PC-3 (cell line): ENCODE measurements at regions not wholly inside any gene's neighbourhood (a gene's known extent, or its start where the extent isn't known, plus 50 kb on each side); places are given as distances from the start of the nearest gene placed in this dataset.
"Not testable (repeated sequence)": the region's sequence is repeated elsewhere in the genome, so short reads cannot be mapped to it uniquely, and the experiment has no call there.

Experiments
- ATAC-seq: fragments of 200-7000 bp; cut with Tn5 transposase; 2 replicates; pipeline ENCODE4 v1.9.1; 2020; ENCODE audit warnings: mild to moderate bottlenecking, moderate library complexity
- BruUV-seq: library from RNA; stranded (reverse); fragments of 400-500 nt; replicated peaks from 2 replicates; lab custom pipeline; 2021; lab: Mats Ljungman, UMichigan
- CTCF ChIA-PET: fragments of 300-600 bp; sonication (Branson Sonifier 250); formaldehyde crosslinking; loops from one replicate; lab custom pipeline; 2022; ENCODE audit warnings: antibody characterized with exemption; lab: Charles Lee
- POLR2A ChIA-PET: fragments of 300-600 bp; sonication (Branson Sonifier 250); formaldehyde crosslinking; loops from one replicate; lab custom pipeline; 2022; ENCODE audit warnings: antibody characterized with exemption; ENCODE audit not compliant: unreplicated experiment; lab: Charles Lee
- DNase-seq: peaks from one replicate; pipeline ENCODE4 v3.0.0-alpha.2; 2015
- H2AFZ ChIP-seq: fragments of 300-600 bp; sonication (generic); 2 replicates; pipeline ENCODE4 v1.6.0; 2016; ENCODE audit warnings: antibody characterized with exemption, low read length
- H3F3A ChIP-seq: fragments of 300-600 bp; sonication (generic); one replicate; pipeline ENCODE4 v1.6.0; 2017; ENCODE audit warnings: antibody characterized with exemption, low read length, control low read depth, mild to moderate bottlenecking; ENCODE audit not compliant: unreplicated experiment
- H3K27ac ChIP-seq: fragments of 300-600 bp; sonication (generic); 2 replicates; pipeline ENCODE4 v1.5.1; 2016; ENCODE audit warnings: mild to moderate bottlenecking, low read length
- H3K27me3 ChIP-seq: fragments of 300-600 bp; sonication (generic); 2 replicates; pipeline ENCODE4 v1.6.1; 2016; ENCODE audit warnings: low read length, mixed read lengths
- H3K36me3 ChIP-seq: fragments of 300-600 bp; sonication (generic); 2 replicates; pipeline ENCODE4 v1.6.1; 2016; ENCODE audit warnings: low read depth, mixed run types, low read length, mixed read lengths
- H3K4me1 ChIP-seq: fragments of 300-600 bp; sonication (generic); 2 replicates; pipeline ENCODE4 v1.5.1; 2016; ENCODE audit warnings: low read length; ENCODE audit not compliant: insufficient read depth
- H3K4me2 ChIP-seq: fragments of 300-600 bp; sonication (generic); 2 replicates; pipeline ENCODE4 v1.6.0; 2016; ENCODE audit warnings: low read length
- H3K4me3 ChIP-seq: fragments of 300-600 bp; sonication (generic); 2 replicates; pipeline ENCODE4 v1.5.1; 2016; ENCODE audit warnings: mild to moderate bottlenecking, low read length, mixed read lengths
- H3K79me2 ChIP-seq: fragments of 300-600 bp; sonication (generic); 2 replicates; pipeline ENCODE4 v1.6.1; 2017; ENCODE audit warnings: low read length, mixed read lengths
- H3K9ac ChIP-seq: fragments of 300-600 bp; sonication (generic); 2 replicates; pipeline ENCODE4 v1.6.0; 2016; ENCODE audit warnings: mild to moderate bottlenecking, low read length
- H3K9me2 ChIP-seq: fragments of 300-600 bp; sonication (generic); replicated peaks from 2 replicates; pipeline ENCODE4 v1.6.1; 2016; ENCODE audit warnings: mixed run types, low read length, mixed read lengths
- H3K9me3 ChIP-seq: fragments of 300-600 bp; sonication (generic); 2 replicates; pipeline ENCODE4 v1.6.1; 2016; ENCODE audit warnings: low read length, mixed read lengths
- H4K20me1 ChIP-seq: fragments of 300-600 bp; sonication (generic); 2 replicates; pipeline ENCODE4 v1.6.1; 2016; ENCODE audit warnings: low read length, mixed read lengths
- EZH2 ChIP-seq: fragments of 300-600 bp; sonication (generic); IDR thresholded peaks from one replicate; pipeline ENCODE4 v1.6.1; 2017; ENCODE audit warnings: antibody characterized with exemption, mild to moderate bottlenecking, low read length; ENCODE audit not compliant: unreplicated experiment
- EZH2phosphoT487 ChIP-seq: fragments of 300-600 bp; sonication (generic); IDR thresholded peaks from 2 replicates; pipeline ENCODE4 v1.6.1; 2018; ENCODE audit warnings: mild to moderate bottlenecking, antibody characterized with exemption, low read length, borderline replicate concordance
- intact Hi-C: fragments of 100-400 bp; cut with micrococcal nuclease; formaldehyde crosslinking; loops from 2 replicates; pipeline ENCODE4 v1.9.0; 2023
- TF ChIP-seq, protein P1 (sequence below): fragments of 300-600 bp; sonication (generic); conservative IDR thresholded peaks from 2 replicates; pipeline ENCODE4 v1.5.1; 2017; ENCODE audit warnings: antibody characterized with exemption, low read depth, mild to moderate bottlenecking, low read length

DNA sequence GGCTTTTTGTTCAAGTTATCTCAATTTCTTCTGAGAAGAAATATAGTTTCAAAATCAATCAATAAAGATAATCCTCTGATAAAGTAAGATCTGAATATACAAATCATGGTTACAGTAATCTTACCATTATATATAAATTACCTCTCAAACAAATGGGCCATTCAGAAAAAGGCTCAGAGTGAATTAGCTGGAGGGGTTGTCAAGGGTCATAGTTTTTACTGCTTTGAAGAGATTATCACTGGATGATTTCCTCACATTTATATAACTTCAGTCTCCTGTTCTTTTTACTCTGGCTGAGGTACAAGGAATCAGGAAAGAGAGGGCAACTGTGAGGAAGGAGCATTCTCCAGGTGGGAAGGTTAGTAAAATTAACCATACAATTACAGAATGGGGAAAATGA is 148.6 kb upstream of the ELL2 start:
- no peaks in the 10 kb centered on the region for H3K36me3 ChIP-seq
- no peaks in the 10 kb centered on the region for H3K79me2 ChIP-seq
- H3K9me2 ChIP-seq: no peaks in the 10 kb centered on the region
- no peak overlapping the region for H3K27ac ChIP-seq
- intact Hi-C loops: no loop called here
- H3K9me3 ChIP-seq: no peaks in the 10 kb centered on the region
- no peaks in the 10 kb centered on the region for H3F3A ChIP-seq
- H3K9ac ChIP-seq: no peak overlapping the region
- no peaks in the 10 kb centered on the region for H3K27me3 ChIP-seq
- H2AFZ ChIP-seq: no peak overlapping the region
- no peaks in the 10 kb centered on the region for H4K20me1 ChIP-seq
- no peak overlapping the region for H3K4me3 ChIP-seq
- ATAC-seq (no peak), DNase-seq (no peak)
- H3K4me1 ChIP-seq: peaks cover 7% of the 10 kb centered on the region
- POLR2A ChIA-PET: no interaction called here
- TF ChIP-seq EZH2: no peak
- no peak for TF ChIP-seq EZH2phosphoT487
- TF ChIP-seq, protein P1, sequence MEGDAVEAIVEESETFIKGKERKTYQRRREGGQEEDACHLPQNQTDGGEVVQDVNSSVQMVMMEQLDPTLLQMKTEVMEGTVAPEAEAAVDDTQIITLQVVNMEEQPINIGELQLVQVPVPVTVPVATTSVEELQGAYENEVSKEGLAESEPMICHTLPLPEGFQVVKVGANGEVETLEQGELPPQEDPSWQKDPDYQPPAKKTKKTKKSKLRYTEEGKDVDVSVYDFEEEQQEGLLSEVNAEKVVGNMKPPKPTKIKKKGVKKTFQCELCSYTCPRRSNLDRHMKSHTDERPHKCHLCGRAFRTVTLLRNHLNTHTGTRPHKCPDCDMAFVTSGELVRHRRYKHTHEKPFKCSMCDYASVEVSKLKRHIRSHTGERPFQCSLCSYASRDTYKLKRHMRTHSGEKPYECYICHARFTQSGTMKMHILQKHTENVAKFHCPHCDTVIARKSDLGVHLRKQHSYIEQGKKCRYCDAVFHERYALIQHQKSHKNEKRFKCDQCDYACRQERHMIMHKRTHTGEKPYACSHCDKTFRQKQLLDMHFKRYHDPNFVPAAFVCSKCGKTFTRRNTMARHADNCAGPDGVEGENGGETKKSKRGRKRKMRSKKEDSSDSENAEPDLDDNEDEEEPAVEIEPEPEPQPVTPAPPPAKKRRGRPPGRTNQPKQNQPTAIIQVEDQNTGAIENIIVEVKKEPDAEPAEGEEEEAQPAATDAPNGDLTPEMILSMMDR: no peak
- BruUV-seq: no TSS peak
- H3K4me2 ChIP-seq: no peak overlapping the region
- CTCF ChIA-PET: no interaction called here

DNA sequence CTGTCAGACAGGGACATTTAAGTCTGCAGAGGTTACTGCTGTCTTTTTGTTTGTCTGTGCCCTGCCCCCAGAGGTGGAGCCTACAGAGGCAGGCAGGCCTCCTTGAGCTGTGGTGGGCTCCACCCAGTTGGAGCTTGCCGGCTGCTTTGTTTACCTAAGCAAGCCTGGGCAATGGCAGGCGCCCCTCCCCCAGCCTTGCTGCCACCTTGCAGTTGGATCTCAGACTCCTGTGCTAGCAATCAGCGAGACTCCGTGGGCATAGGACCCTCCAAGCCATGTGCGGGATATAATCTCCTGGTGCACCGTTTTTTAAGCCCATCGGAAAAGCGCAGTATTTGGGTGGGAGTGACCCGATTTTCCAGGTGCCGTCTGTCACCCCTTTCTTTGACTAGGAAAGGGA is 147.0 kb upstream of the ELL2 start:
- H3K79me2 ChIP-seq, H3K27ac ChIP-seq, H3F3A ChIP-seq, intact Hi-C loops, H3K9me3 ChIP-seq, H3K9ac ChIP-seq, BruUV-seq, H3K4me1 ChIP-seq, H3K4me2 ChIP-seq, H2AFZ ChIP-seq, H3K36me3 ChIP-seq, POLR2A ChIA-PET, H3K4me3 ChIP-seq, H4K20me1 ChIP-seq, ATAC-seq, H3K27me3 ChIP-seq, H3K9me2 ChIP-seq, CTCF ChIA-PET, DNase-seq: not testable (repeated sequence)

DNA sequence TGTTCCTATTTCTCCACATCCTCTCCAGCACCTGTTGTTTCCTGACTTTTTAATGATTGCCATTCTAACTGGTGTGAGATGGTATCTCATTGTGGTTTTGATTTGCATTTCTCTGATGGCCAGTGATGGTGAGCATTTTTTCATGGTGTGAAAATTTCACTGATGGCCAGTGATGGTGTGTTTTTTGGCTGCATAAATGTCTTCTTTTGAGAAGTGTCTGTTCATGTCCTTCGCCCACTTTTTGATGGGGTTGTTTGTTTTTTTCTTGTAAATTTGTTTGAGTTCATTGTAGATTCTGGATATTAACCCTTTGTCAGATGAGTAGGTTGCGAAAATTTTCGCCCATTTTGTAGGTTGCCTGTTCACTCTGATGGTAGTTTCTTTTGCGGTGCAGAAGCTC is 142.2 kb upstream of the ELL2 start:
- POLR2A ChIA-PET, intact Hi-C loops, CTCF ChIA-PET, H3K9me3 ChIP-seq, H3K4me1 ChIP-seq, H3K4me2 ChIP-seq, H3K9me2 ChIP-seq, H2AFZ ChIP-seq, H3K4me3 ChIP-seq, H4K20me1 ChIP-seq, H3K79me2 ChIP-seq, BruUV-seq, H3K9ac ChIP-seq, H3F3A ChIP-seq, ATAC-seq, H3K27ac ChIP-seq, H3K36me3 ChIP-seq, H3K27me3 ChIP-seq, DNase-seq: not testable (repeated sequence)

DNA sequence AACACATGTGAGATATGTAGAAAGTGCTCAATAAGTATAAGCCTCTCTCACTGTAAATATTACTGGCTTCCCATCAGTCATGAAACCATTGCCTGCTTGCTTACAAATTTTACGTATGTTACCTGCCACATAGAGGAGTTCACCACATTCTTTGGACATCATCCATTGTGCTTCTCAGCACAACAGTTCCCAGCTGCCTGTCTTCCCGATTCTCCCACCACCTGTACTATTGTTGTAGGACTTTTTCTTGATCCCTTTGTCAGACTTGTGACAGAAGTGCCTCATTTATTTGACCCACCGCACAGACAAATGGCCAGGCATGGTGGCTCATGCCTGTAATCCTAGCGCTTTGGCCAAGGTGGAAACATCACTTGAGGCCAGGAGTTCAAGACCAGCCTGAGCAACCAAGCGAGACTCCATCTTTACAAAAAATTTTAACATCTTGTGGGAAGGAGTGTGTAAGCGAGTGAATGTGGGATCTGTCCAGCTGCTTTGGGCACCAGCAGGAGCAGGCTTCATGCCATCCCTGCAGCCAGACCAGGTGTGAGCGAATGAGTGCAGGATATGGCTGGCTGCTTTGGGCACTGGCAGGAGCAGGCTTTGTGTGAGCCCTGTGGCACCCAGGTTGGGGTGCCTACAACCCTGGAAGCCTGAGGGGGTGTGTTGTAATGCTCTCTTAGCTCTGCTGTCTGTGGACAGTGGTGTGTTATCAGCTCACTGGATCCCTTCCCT is 139.9 kb upstream of the ELL2 start:
- intact Hi-C loops: no loop called here
- ChIA-PET POLR2A (interaction anchor here (0.6 kb wide), 1 partner anchor 72 kb away, joined by 7 read pairs; no protein-coding TSS in a partner anchor), CTCF (no interaction called here)
- Histone ChIP-seq H3K9me2 (no peaks in the 10 kb centered on the region), H3K27ac (no peak overlapping the region), H3F3A (no peaks in the 10 kb centered on the region), H3K27me3 (no peaks in the 10 kb centered on the region), H3K36me3 (no peaks in the 10 kb centered on the region), H3K79me2 (no peaks in the 10 kb centered on the region), H3K4me1 (peaks cover 6% of the 10 kb centered on the region), H4K20me1 (no peaks in the 10 kb centered on the region), H2AFZ (no peak overlapping the region), H3K9ac (no peak overlapping the region), H3K4me2 (no peak overlapping the region), H3K4me3 (no peak overlapping the region), H3K9me3 (no peaks in the 10 kb centered on the region)
- TF ChIP-seq, protein P1: no peak
- TF ChIP-seq EZH2phosphoT487 (no peak), EZH2 (no peak)
- ATAC-seq (no peak), DNase-seq (no peak)
- no TSS peak for BruUV-seq

DNA sequence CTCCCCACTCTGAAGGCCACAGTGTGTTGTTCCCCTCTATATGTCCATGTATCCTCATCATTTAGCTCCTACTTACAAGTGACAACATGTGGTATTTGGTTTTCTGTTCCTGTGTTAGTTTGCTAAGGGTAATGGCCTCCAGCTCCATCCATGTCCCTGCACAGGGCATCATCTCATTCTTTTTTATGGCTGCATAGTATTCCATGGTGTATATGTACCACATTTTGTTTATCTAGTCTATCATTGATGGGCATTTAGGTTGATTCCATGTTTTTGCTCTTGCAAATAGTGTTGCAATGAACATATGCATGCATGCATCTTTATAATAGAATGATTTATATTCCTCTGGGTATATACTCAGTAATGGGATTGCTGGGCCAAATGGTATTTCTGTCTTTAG is 135.8 kb upstream of the ELL2 start:
- H3K9me3 ChIP-seq, BruUV-seq, POLR2A ChIA-PET, H3K9ac ChIP-seq, H3K36me3 ChIP-seq, intact Hi-C loops, DNase-seq, H3F3A ChIP-seq, H3K79me2 ChIP-seq, H4K20me1 ChIP-seq, H3K27me3 ChIP-seq, CTCF ChIA-PET, H3K4me3 ChIP-seq, H3K4me2 ChIP-seq, H3K27ac ChIP-seq, H2AFZ ChIP-seq, H3K9me2 ChIP-seq, ATAC-seq: not testable (repeated sequence)
- H3K4me1 ChIP-seq: peaks cover 38% of the 10 kb centered on the region
